GM19463 (cell line): ENCODE measurements at regions not wholly inside any gene's neighbourhood (a gene's known extent, or its start where the extent isn't known, plus 50 kb on each side); places are given as distances from the start of the nearest gene placed in this dataset.
"Not testable (repeated sequence)": the region's sequence is repeated elsewhere in the genome, so short reads cannot be mapped to it uniquely, and the experiment has no call there.

ENCODE experiments used
- ATAC-seq: cut with Tn5 transposase; IDR thresholded peaks from one replicate; pipeline ENCODE4 v1.9.1; 2021; ENCODE audit warnings: mild to moderate bottlenecking, moderate library complexity; ENCODE audit not compliant: unreplicated experiment

DNA sequence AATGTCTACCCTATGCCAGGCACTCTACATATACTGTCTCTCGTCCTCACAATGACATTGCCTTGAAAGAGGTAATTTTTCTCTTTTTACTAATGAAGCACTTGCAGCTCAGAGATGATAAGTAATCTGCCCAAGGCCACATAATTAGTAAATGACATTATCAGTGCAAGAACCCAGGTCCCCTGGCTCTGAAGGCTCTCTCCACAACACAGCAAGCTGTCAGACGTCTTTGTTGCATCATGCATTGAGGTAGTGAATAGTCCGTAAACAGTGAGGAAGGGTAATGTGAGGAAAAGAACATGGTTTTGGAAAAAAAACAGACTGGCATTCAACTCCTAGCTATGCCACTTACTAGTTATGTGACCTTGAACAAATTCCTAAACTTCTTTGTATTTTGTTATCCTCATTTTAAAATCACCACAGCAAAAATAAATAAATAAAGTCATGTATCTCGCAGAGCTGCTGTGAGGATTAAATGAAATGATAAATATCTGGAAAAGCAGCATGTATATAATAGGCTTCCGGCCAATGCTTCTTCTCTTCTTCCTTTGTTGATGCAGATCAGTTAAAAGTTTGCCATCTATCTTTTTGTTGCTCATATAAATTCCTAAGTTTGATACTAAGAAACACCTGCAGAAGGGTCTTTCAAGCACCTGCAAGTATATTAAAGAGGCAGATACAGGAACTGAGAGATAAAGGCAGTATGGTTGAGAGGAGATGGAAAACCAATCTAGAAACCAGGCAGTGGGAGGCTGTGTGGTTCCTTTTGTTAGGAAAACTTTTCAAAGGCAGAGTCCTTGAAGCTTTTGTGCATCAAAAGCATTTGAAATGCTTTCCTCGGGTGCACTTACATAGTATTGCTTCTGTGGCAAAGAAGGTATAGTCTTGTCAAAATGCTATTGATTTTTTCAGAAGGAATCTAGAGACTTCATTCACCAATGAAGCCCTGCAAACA lies 82.8 kb downstream of the BTG1 start:
- no peak for ATAC-seq

DNA sequence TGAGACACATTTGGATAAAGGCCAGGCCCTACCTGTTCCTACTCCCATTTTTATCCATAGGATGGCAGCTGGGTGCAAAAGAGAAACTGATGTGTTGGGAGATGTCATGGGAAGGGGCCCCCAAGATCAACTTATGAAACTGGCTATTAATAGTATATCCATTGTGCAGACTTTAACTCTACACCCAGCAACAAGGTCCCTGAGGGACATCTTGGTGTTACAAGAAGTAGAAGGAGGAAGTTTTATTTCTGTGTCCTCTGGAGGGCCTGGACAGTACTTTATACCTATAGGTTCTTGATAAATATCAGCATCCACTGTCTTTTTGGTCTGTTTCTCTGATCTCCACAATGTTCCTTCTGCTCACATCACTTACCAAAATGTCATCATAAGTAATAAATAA lies 84.6 kb downstream of the BTG1 start:
- no peak for ATAC-seq

GRCh38 chr12:92059960-92060359 lies 85.7 kb downstream of the BTG1 start:
- no peak for ATAC-seq

GRCh38 chr12:92058664-92059063 lies 87.0 kb downstream of the BTG1 start:
- ATAC-seq = peak; percentile 62

- ATAC-seq = not testable (repeated sequence)
These were observed 88.9 kb downstream of the BTG1 start for GRCh38 chr12:92056756-92057155.

DNA sequence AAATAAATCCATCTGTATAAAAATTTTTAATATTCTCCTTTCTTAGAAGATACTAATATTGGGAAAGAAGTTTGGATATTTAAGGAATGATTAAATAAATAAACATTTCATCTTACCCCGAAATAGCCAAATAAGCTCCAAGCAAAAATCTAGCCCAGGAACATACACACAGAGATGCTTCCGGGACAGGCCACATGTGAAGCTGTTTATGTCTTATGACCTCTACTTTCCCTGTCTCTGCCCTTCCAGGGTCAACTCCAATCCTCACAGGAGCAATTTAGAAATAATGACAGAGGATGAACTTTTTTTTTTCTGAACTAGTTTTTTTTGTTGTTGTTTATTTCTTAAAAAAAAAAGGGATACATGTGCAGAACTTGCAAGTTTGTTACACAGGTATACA lies 89.4 kb downstream of the BTG1 start:
- no peak for ATAC-seq

DNA sequence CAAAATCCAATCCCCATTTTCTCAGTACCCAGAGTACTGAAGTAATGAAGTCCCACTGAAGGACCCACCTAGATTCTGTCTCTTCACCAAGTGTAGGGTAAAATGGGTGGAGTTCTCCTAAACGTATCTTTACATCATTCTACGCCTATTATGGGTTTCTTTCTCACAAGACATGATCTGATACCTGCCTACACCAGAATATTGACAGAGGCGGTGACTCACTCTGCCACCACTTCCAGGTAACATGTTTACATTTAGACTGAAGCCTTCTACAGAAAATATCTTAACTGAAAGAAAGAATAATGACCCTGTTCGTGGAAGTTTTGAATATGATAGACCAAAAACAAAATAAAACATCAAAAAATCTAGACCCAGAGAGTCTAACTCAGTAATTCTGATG lies 89.8 kb downstream of the BTG1 start:
- no peak for ATAC-seq

GRCh38 chr12:92051441-92051840 lies 94.2 kb downstream of the BTG1 start:
- ATAC-seq = no peak

DNA sequence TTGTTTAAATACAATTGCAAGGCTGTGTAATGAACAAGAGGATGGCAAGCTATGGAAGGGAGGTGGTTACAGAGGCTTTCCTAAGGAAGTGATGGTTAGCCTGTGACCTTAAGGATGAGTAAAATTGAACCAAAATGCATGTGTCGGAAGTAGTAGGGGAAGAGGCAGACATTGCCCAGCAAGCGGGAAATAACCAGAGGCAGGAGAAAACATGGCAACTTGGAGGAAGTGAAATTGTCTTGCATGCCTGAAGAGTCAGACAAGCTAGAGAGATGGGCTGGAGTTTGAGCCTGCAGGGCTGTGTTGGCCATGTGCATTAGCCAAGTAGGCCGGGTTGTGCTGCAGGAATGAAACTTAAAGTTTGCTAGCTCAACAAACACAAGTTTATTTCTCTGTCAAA lies 96.2 kb downstream of the BTG1 start:
- peak; percentile 72 for ATAC-seq

GRCh38 chr12:92047393-92047826 lies 98.2 kb downstream of the BTG1 start:
- no peak for ATAC-seq

DNA sequence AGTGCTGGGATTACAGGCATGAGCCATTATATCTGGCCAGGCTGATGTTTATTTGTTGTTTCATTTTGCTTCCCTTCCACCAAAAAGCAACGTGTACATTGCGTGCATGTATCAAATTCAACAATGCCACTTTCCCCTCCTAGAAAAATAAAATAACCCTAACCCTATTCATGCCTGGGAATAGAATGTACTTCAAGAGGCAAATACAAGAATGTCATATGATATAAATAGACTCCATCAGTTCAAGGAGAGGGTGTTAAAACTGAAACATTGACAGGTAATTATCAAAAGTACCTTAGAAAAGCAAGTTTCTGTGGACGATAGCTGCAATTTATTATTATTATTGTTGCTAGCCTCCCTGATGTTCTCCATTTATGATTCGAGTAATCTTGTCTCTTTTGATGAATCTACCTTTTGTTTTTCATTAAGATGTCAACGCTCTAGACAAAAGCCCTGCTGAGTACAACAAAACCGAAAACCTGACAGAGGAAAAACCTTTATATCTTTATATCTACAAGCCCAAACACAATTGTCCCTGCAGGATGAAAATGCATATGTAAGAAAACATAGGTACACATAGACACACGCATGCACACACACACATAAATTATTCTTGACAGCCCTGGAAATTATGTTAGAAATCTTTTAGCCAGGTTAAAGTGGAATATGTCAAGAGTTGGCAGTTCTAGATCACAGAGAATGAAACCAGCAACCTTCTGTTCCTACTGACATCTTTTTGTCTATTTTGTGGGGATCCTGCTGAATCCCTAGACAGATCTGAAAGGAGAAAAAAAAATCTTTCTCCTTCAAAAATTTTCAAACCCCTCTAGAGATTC lies 98.9 kb downstream of the BTG1 start:
- no peak for ATAC-seq

DNA sequence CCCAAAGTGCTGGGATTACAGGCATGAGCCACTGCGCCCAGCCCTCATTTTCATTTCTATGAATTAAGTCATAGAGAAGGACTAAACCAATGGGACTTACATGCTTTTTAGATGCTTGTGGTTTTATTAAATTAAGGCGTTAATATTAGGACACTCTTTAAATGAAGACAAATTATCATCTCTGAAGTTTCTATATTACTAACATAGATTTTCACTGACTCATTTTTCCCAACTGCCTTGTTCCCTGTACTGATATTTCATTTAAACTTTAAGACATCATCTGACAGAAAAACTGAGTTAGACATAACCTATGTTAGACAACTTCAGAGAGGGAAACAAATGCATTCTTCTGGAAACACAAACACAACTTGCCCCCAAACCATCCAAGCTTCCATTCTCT lies 99.8 kb downstream of the BTG1 start:
- no peak for ATAC-seq

GRCh38 chr12:92044435-92044834 lies 101.2 kb downstream of the BTG1 start:
- ATAC-seq = no peak

DNA sequence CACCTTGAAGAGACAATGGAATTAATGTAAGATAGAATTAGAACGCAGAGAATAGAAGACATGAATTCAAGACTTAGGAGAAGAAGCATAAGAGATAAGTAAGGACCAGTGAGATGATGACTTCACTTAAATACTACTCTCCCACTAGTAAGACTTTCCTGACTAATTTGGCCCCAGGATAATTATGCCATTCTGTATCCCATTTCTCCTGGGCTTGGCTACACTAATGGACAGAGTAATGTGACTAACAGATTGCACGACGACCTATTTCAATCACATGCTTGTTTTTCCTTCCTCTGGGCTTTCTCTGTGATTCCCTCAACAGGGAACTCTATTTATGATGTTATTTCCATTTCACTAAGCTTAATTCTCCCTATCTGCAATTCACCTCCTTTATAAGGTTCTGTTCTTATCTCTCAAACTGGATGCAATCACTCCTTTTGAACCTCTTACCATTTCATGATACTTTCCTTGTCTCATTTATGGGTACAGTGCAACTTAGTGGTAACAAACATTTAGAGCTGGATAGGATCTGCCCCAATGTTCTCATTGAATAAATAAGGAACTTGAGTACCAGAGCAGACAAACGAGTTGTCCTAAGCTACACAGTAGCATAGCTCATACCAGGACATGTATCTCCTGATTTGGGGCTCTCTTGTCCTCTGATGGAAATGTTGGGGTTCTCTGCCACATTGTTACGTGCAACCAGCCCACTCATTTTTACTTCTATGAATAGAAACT lies 102.7 kb downstream of the BTG1 start:
- ATAC-seq = no peak

- no peak for ATAC-seq
These were observed 103.9 kb downstream of the BTG1 start for GRCh38 chr12:92041742-92042141.

- no peak for ATAC-seq
These were observed 106.6 kb downstream of the BTG1 start for GRCh38 chr12:92039046-92039445.

- ATAC-seq = no peak
These were observed 107.2 kb downstream of the BTG1 start for GRCh38 chr12:92038476-92038875.

- ATAC-seq = no peak
These were observed 108.7 kb downstream of the BTG1 start for GRCh38 chr12:92036771-92037453.

DNA sequence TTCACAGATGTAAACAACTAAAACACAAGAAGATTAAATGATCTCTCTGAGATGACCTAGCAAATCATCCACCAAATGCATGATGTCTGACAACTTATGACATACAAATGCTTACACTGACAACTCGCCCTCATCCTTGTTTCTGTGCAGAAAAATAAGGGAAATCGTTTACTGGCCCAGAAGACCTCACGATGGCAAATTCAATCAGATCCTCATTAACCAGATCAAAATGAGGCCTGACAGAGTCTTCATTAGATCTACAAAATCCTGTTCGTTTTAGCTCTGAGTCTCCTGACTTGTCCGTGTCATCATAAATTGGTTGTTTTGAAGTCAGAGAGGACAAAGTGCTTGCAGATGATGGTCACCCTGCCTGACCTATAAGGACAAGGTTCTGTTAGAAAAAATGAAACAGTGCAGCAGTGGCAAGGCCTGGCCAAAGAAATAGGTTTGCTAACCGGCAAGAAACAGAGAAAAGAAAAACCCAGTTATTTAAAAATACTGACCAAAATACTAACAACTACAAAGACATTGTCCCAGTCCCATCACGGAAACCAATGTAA lies 109.5 kb downstream of the BTG1 start:
- ATAC-seq = no peak

GRCh38 chr12:92035477-92035876 lies 110.2 kb downstream of the BTG1 start:
- no peak for ATAC-seq
